ENCODE measurements at regions not wholly inside any gene's neighbourhood (a gene's known extent, or its start where the extent isn't known, plus 50 kb on each side); places are given as distances from the start of the nearest gene placed in this dataset.

DNA sequence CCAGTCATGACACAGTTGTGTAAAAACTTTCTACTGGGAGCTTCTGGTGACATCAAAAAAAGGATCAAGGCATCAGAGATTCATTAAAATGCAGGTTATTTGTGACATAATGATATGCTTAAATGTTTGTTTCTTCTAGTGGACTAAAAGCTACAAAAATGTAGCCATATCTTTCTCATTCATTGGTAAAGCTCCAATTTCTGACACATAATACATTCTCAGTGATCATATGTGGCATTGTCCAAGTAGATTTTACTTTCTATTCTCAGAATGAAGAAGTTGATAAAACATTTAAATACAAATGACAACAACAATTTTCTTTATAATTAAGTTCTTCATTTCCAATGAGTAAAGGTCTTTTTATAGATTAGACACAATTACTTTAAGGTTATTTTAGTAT is 71.0 kb upstream of the ARHGEF26 start:
- Histone ChIP-seq H2AFZ (ENCODE audit: insufficient read depth, low read depth, low read length, poor library complexity, severe bottlenecking) (no peak overlapping the region), H3K9ac (ENCODE audit: insufficient read depth, low read length, poor library complexity, severe bottlenecking) (no peak overlapping the region), H3K27ac (ENCODE audit: low read depth in 1 of 2, low read length in 2 of 2) (no peak overlapping the region), H3K27me3 (ENCODE audit: control insufficient read depth in 2 of 2, insufficient read depth in 2 of 2, low read length in 2 of 2) (no peaks in the 10 kb centered on the region), H3K36me3 (replicated peaks in 1 of 2; ENCODE audit: control insufficient read depth in 1 of 2, insufficient read depth in 2 of 2, low read length in 2 of 2) (no peaks in the 10 kb centered on the region), H3K4me2 (replicated peaks; ENCODE audit: extremely low read depth, low read length, poor library complexity, severe bottlenecking) (no peak overlapping the region), H3K4me3 (replicated peaks in 1 of 3; ENCODE audit: low read depth in 2 of 3, low read length in 3 of 3) (no peak overlapping the region), H3K79me2 (ENCODE audit: insufficient read depth, low read length) (no peaks in the 10 kb centered on the region), H3K4me1 (ENCODE audit: control insufficient read depth in 1 of 2, insufficient read depth in 2 of 2, low read length in 2 of 2) (no peaks in the 10 kb centered on the region), H3K9me3 (replicated peaks in 1 of 2; ENCODE audit: control insufficient read depth in 1 of 2, insufficient read depth in 1 of 2, low read length in 2 of 2) (no peaks in the 10 kb centered on the region), H4K20me1 (ENCODE audit: insufficient read depth, low read length) (no peaks in the 10 kb centered on the region)
- no peak overlapping the region for H3K4me3 Mint-ChIP-seq
- TF ChIP-seq, protein P1, sequence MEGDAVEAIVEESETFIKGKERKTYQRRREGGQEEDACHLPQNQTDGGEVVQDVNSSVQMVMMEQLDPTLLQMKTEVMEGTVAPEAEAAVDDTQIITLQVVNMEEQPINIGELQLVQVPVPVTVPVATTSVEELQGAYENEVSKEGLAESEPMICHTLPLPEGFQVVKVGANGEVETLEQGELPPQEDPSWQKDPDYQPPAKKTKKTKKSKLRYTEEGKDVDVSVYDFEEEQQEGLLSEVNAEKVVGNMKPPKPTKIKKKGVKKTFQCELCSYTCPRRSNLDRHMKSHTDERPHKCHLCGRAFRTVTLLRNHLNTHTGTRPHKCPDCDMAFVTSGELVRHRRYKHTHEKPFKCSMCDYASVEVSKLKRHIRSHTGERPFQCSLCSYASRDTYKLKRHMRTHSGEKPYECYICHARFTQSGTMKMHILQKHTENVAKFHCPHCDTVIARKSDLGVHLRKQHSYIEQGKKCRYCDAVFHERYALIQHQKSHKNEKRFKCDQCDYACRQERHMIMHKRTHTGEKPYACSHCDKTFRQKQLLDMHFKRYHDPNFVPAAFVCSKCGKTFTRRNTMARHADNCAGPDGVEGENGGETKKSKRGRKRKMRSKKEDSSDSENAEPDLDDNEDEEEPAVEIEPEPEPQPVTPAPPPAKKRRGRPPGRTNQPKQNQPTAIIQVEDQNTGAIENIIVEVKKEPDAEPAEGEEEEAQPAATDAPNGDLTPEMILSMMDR (IDR thresholded peaks at IDR 0.05) = no peak
- H3K27ac Mint-ChIP-seq = no peak overlapping the region
- no peak for DNase-seq
- H3K27me3 Mint-ChIP-seq (ENCODE audit: low read depth in 3 of 3) = peaks cover 0 to 3% (median 0%) of the 10 kb centered on the region in 3 donors
- peaks cover 0 to 2% (median 2%) of the 10 kb centered on the region in 7 donors for H3K9me3 Mint-ChIP-seq
- H3K4me1 Mint-ChIP-seq = no peaks in the 10 kb centered on the region
- no peaks in the 10 kb centered on the region for H3K36me3 Mint-ChIP-seq
- intact Hi-C loops (cut with micrococcal nuclease) = no loop called here

DNA sequence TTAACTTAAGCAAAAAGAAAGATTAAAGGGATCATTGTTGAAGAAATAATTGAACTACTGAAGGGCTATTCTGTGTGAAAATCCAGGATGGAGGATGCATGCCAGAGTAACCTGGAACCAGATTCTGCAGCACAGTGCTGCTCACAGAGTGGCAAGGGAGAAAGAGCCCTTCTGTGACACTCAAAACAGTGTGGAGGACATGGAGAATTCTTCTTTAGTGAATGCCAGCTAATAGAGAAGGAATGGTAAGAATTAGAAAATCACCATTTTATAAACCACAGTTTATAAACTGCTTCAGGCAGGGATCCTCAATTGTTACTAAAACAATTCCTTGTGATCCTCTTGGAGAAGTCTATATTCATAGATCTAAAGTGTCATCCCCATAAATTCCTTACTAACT is 70.4 kb upstream of the ARHGEF26 start:
- intact Hi-C loops (cut with micrococcal nuclease) = no loop called here
- Histone ChIP-seq H3K36me3 (replicated peaks in 1 of 2; ENCODE audit: control insufficient read depth in 1 of 2, insufficient read depth in 2 of 2, low read length in 2 of 2) (no peaks in the 10 kb centered on the region), H3K9ac (ENCODE audit: insufficient read depth, low read length, poor library complexity, severe bottlenecking) (no peak overlapping the region), H3K79me2 (ENCODE audit: insufficient read depth, low read length) (no peaks in the 10 kb centered on the region), H3K4me2 (replicated peaks; ENCODE audit: extremely low read depth, low read length, poor library complexity, severe bottlenecking) (no peak overlapping the region), H3K4me3 (replicated peaks in 1 of 3; ENCODE audit: low read depth in 2 of 3, low read length in 3 of 3) (no peak overlapping the region), H2AFZ (ENCODE audit: insufficient read depth, low read depth, low read length, poor library complexity, severe bottlenecking) (no peak overlapping the region), H4K20me1 (ENCODE audit: insufficient read depth, low read length) (no peaks in the 10 kb centered on the region), H3K27me3 (ENCODE audit: control insufficient read depth in 2 of 2, insufficient read depth in 2 of 2, low read length in 2 of 2) (no peaks in the 10 kb centered on the region), H3K4me1 (ENCODE audit: control insufficient read depth in 1 of 2, insufficient read depth in 2 of 2, low read length in 2 of 2) (no peaks in the 10 kb centered on the region), H3K9me3 (replicated peaks in 1 of 2; ENCODE audit: control insufficient read depth in 1 of 2, insufficient read depth in 1 of 2, low read length in 2 of 2) (no peaks in the 10 kb centered on the region), H3K27ac (ENCODE audit: low read depth in 1 of 2, low read length in 2 of 2) (no peak overlapping the region)
- DNase-seq = no peak
- TF ChIP-seq, protein P1 (IDR thresholded peaks at IDR 0.05) = no peak
- Mint-ChIP-seq H3K9me3 (peaks cover 0 to 2% (median 2%) of the 10 kb centered on the region in 7 donors), H3K27ac (no peak overlapping the region), H3K36me3 (no peaks in the 10 kb centered on the region), H3K4me1 (no peaks in the 10 kb centered on the region), H3K4me3 (no peak overlapping the region), H3K27me3 (ENCODE audit: low read depth in 3 of 3) (peaks cover 0 to 3% (median 0%) of the 10 kb centered on the region in 3 donors)

Data from CD14-positive monocyte (primary cell).